ENCODE measurements at regions not wholly inside any gene's neighbourhood (a gene's known extent, or its start where the extent isn't known, plus 50 kb on each side); places are given as distances from the start of the nearest gene placed in this dataset.

DNA sequence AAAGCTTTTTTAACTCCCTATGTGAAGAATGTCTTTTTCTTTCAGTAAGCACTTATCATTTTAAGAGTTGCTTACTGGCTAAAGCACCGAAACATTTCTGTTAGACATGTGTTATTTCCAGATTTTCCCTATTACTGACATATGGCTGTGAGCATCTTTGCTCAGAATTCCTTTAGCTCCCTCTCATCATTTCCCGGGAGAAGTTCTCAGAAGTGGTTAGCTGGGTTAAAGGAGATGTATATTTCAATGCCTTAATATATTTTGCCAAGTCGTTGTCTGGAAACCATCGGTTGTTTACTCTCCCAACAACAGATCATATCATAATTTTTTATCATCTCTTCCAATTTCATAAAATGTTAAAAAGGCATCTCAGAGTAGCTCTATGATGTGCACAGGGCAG is 396.5 kb downstream of the OCA2 start:
- peaks cover 24% of the 10 kb centered on the region for H3K9me3 Mint-ChIP-seq
- no peak overlapping the region for H3K27ac Mint-ChIP-seq
- DNase-seq: no peak
- intact Hi-C loops (cut with micrococcal nuclease): no loop called here
- no peaks in the 10 kb centered on the region for H3K4me1 Mint-ChIP-seq
- H3K27me3 Mint-ChIP-seq: no peaks in the 10 kb centered on the region
- no peak overlapping the region for H3K4me3 Mint-ChIP-seq
- H3K36me3 Mint-ChIP-seq (ENCODE audit: low read depth): no peaks in the 10 kb centered on the region

DNA sequence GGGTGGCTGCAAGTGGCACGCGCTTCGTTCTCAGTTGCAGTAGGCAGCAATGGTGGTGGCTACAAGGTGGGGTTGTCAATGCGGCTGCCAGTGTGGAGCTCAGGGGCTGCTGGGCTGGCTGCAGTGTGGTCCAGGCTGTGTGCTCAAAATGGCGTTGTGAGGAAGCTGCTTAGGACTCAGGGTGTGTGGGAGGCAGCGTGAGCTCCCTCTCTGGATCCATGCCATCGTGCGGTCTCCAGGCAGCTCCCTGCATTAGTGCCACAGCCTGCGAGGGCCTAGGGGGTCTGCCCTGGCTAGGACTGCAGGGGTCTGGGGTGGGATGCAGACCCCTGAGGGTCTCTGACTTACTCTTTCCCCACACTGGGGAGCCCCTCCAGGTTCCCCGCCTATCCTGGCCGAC is 397.2 kb downstream of the OCA2 start:
- Mint-ChIP-seq H3K9me3 (peaks cover 21% of the 10 kb centered on the region), H3K4me1 (no peaks in the 10 kb centered on the region), H3K36me3 (ENCODE audit: low read depth) (no peaks in the 10 kb centered on the region), H3K4me3 (no peak overlapping the region), H3K27ac (no peak overlapping the region), H3K27me3 (no peaks in the 10 kb centered on the region)
- intact Hi-C loops (cut with micrococcal nuclease): no loop called here
- no peak for DNase-seq

DNA sequence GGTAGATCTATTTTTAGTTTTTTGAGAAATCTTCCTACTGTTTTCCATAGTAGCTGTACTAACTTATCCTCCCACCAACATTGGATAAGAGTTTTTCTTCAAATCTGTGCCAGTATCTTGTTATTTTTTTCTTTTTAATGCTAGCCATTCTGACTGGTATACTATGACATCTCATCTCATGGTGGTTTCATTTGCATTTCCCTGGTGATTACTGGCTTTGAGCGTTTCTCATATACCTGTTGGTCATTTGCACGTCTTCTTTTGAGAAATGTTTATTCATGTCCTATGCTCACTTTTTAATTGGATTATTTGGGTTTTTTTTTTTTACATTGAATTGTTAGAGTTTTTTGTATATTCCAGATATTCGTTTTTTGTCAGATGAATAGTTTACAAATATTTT is 398.1 kb downstream of the OCA2 start:
- no peak for DNase-seq
- Mint-ChIP-seq H3K4me3 (no peak overlapping the region), H3K27me3 (no peaks in the 10 kb centered on the region), H3K27ac (no peak overlapping the region), H3K4me1 (no peaks in the 10 kb centered on the region), H3K9me3 (peaks cover 24% of the 10 kb centered on the region), H3K36me3 (ENCODE audit: low read depth) (no peaks in the 10 kb centered on the region)
- intact Hi-C loops (cut with micrococcal nuclease): no loop called here

DNA sequence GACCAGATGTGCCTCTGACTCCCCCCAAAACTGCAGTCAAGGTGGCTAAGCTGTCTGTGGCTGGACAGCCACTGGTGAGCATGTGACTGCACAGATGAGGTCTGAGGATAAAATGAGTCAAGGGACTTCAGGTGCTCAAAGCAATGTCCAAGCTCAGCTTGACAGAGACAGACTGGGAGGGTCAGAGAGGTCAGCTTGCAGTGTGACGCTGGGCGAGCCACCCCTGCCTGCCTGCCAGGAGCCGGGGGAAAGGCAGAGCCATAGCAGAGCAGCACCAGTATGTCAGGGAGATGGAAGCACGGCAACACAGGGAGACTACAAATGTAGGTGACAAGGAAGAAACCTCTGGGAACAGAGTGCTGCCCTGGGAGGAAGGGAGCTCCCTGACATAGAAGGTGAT is 399.4 kb downstream of the OCA2 start:
- no peak overlapping the region for H3K4me3 Mint-ChIP-seq
- H3K36me3 Mint-ChIP-seq (ENCODE audit: low read depth): no peaks in the 10 kb centered on the region
- H3K27me3 Mint-ChIP-seq: no peaks in the 10 kb centered on the region
- peaks cover 21% of the 10 kb centered on the region for H3K9me3 Mint-ChIP-seq
- DNase-seq: no peak
- H3K27ac Mint-ChIP-seq: no peak overlapping the region
- intact Hi-C loops (cut with micrococcal nuclease): no loop called here
- no peaks in the 10 kb centered on the region for H3K4me1 Mint-ChIP-seq

DNA sequence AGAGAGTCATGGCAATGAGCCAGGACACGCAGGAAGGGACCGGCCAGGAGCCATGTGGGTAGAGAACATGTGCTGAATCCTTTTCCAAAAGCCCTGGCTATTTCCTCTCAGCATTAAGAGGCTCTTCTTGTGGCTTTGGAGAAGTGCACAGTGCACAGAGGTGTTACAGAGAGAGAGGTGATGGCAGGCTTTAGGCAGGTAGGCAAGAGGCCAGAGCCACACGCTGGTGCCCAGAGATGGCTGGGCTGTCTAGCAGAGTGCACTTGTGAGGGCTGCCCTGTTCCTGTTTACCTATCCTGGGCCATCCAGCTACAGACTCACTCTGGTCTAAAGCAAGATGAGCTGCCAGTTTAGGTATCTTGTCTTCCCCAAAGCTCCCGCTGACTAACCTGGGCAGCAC is 402.6 kb downstream of the OCA2 start:
- no peak overlapping the region for H3K4me3 Mint-ChIP-seq
- H3K27ac Mint-ChIP-seq: no peak overlapping the region
- no peaks in the 10 kb centered on the region for H3K36me3 Mint-ChIP-seq (ENCODE audit: low read depth)
- no peaks in the 10 kb centered on the region for H3K4me1 Mint-ChIP-seq
- no peak for DNase-seq
- peaks cover 7% of the 10 kb centered on the region for H3K9me3 Mint-ChIP-seq
- intact Hi-C loops (cut with micrococcal nuclease): no loop called here
- no peaks in the 10 kb centered on the region for H3K27me3 Mint-ChIP-seq

DNA sequence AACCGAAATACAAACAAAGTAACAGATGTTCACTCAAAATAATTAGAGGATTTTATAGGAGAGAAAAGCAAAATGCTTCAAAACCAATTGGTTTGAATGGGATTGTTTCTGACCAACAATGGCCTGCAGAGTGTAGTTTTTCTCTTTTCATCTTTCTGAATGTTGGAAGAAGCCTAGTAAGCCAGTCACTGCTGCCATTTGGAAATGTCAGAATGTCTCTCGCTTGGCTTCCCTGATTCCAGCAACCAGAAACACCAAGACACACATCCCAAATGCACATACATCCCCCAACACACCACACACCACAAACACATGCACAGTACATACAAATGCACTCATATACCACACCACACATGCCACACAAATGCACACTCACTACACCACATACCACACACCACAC is 403.4 kb downstream of the OCA2 start:
- H3K4me3 Mint-ChIP-seq: no peak overlapping the region
- H3K4me1 Mint-ChIP-seq: no peaks in the 10 kb centered on the region
- DNase-seq: no peak
- H3K27ac Mint-ChIP-seq: no peak overlapping the region
- no peaks in the 10 kb centered on the region for H3K36me3 Mint-ChIP-seq (ENCODE audit: low read depth)
- intact Hi-C loops (cut with micrococcal nuclease): no loop called here
- peaks cover 5% of the 10 kb centered on the region for H3K9me3 Mint-ChIP-seq
- H3K27me3 Mint-ChIP-seq: no peaks in the 10 kb centered on the region

DNA sequence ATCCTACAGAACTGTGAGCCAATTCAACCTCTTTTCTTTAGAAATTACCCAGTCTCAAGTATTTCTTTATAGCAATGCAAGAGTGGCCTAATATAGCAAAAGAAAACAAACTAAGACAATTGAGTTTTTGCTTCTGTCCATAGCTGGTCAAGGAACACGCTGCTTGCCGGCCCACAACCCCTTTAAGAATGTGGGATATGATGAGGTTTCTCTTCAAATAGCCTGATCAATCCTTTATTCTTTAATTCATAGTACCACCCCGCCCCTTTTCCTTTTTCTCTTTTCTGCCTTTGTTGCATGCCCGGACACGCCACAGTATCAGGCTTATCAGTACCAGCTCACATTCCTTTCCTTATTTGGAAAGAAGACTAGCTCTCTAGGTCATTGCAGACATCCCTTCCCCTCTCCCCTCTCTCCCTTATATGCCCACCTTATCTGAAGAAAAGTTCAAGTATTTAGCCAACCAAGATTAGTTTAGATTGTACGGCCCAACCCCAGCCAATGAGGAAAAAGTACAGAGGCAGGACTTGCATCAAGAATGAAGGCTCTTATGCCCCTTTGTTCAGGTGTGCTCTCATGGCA is 404.5 kb downstream of the OCA2 start:
- intact Hi-C loops (cut with micrococcal nuclease): no loop called here

DNA sequence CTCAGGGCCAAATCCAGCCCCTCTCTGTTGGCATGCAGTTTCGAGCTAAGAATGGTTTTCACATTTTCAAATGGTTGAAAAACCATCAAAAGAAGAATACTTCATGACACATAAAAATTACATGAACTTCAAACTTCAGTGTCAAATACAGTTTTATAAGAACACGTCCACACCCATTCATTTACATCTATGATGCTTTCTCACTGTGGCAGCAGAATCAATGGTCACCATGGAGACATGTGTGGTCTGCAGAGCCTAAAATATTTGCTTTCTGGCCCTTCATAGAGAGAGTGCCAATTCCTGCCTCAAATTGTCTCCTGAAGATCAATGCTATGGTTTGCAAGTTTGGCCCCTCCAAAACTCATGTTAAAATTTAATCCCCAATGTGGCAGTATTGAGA is 405.8 kb downstream of the OCA2 start:
- H3K4me3 Mint-ChIP-seq: no peak overlapping the region
- H3K4me1 Mint-ChIP-seq: no peaks in the 10 kb centered on the region
- H3K27ac Mint-ChIP-seq: no peak overlapping the region
- intact Hi-C loops (cut with micrococcal nuclease): no loop called here
- H3K36me3 Mint-ChIP-seq (ENCODE audit: low read depth): no peaks in the 10 kb centered on the region
- DNase-seq: no peak
- H3K27me3 Mint-ChIP-seq: no peaks in the 10 kb centered on the region
- peaks cover 10% of the 10 kb centered on the region for H3K9me3 Mint-ChIP-seq

More for the DNA sequence above, 404.5 kb downstream of the OCA2 start:
- no peaks in the 10 kb centered on the region for H3K4me1 Mint-ChIP-seq
- H3K4me3 Mint-ChIP-seq: no peak overlapping the region
- H3K27me3 Mint-ChIP-seq: no peaks in the 10 kb centered on the region
- no peak for DNase-seq
- H3K36me3 Mint-ChIP-seq (ENCODE audit: low read depth): no peaks in the 10 kb centered on the region
- H3K27ac Mint-ChIP-seq: no peak overlapping the region
- H3K9me3 Mint-ChIP-seq: peaks cover 6% of the 10 kb centered on the region

DNA sequence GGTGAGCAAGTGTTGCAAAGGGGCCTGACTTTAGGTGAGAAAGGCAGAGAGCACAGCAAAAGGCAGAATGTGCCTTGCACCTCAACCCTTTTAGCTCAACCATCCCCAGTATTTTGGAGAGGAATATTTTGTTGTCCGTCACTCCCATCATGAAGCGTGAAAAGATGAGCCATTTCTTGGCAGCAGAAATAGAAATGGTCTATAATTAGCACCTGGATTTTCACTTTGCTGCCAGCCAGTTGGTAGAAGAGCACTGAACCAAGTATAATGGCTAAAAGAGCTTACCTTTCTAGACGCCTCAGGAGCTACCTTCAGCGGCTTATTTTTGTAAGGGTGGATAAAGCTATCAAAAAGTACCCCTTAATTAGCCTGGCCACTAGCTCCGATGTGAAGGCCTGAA is 406.7 kb downstream of the OCA2 start:
- Mint-ChIP-seq H3K27ac (no peak overlapping the region), H3K36me3 (ENCODE audit: low read depth) (no peaks in the 10 kb centered on the region), H3K4me1 (no peaks in the 10 kb centered on the region), H3K27me3 (no peaks in the 10 kb centered on the region), H3K9me3 (peaks cover 10% of the 10 kb centered on the region), H3K4me3 (no peak overlapping the region)
- intact Hi-C loops (cut with micrococcal nuclease): no loop called here
- DNase-seq: no peak

DNA sequence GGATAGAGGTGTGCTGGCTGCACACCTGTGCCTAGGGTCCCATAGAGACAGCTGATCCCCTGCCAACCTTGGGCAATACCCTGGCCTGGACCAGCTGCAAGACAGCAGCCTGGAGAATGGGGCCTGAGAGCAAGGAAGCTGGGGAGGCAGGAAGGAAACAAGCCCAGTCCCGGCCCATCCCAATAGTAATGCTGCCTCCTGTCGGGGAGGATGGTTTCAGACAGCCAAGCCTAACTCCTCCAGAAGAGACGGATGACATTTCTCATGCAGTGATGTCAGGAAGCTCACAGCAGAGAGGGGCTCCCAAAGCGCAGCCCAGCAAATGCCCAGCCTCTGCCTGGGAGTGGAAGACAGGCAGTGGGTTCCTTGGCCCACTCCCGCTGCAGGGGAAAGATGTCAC is 408.8 kb downstream of the OCA2 start:
- H3K9me3 Mint-ChIP-seq: peaks cover 6% of the 10 kb centered on the region
- H3K4me3 Mint-ChIP-seq: no peak overlapping the region
- H3K4me1 Mint-ChIP-seq: no peaks in the 10 kb centered on the region
- intact Hi-C loops (cut with micrococcal nuclease): no loop called here
- DNase-seq: no peak
- H3K27ac Mint-ChIP-seq: no peak overlapping the region
- H3K36me3 Mint-ChIP-seq (ENCODE audit: low read depth): no peaks in the 10 kb centered on the region
- no peaks in the 10 kb centered on the region for H3K27me3 Mint-ChIP-seq

DNA sequence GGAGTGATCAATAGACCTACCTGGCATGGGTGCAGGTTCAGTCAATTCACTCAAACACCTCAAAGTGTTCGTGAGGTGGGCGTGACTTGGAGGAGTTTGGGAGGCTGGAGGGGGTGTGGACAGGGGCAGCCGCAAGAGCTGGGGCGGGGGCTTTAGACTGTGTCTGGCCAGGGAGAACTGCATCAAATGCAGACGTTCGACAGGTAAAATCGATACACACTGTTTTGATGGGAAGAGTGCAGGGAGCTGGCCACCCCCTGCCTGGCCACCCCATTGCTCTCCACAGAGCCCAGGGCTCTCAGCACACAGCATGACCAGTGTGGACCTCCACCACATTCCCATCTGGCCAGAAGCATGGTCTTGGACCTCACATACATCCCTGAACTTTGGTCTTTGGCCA is 412.1 kb downstream of the OCA2 start:
- Mint-ChIP-seq H3K36me3 (ENCODE audit: low read depth) (no peaks in the 10 kb centered on the region), H3K4me1 (no peaks in the 10 kb centered on the region), H3K27me3 (no peaks in the 10 kb centered on the region), H3K27ac (no peak overlapping the region), H3K4me3 (no peak overlapping the region), H3K9me3 (peaks cover 6% of the 10 kb centered on the region)
- no peak for DNase-seq
- intact Hi-C loops (cut with micrococcal nuclease): no loop called here

DNA sequence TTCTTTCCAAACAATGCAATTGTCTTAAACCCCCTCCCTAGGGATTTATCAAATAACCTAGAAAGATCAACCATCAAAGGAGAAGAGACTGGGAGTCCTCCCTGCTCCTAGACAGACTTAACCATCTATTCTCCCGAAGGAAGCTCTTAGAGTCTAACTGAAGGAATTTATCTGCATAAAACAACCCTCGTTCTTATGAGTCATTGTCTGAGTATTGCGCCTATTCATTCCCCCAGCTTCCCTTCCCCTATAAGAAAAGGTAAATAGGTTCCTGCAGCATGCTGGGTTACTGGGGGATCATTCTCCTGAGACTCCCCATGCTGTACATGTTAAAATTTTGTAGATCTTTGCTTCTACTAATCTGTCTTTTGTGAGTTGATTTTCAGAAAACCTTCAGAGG is 412.7 kb downstream of the OCA2 start:
- no peak for DNase-seq
- Mint-ChIP-seq H3K36me3 (ENCODE audit: low read depth) (no peaks in the 10 kb centered on the region), H3K9me3 (peaks cover 6% of the 10 kb centered on the region), H3K4me3 (no peak overlapping the region), H3K27ac (no peak overlapping the region), H3K4me1 (no peaks in the 10 kb centered on the region), H3K27me3 (no peaks in the 10 kb centered on the region)
- intact Hi-C loops (cut with micrococcal nuclease): no loop called here

DNA sequence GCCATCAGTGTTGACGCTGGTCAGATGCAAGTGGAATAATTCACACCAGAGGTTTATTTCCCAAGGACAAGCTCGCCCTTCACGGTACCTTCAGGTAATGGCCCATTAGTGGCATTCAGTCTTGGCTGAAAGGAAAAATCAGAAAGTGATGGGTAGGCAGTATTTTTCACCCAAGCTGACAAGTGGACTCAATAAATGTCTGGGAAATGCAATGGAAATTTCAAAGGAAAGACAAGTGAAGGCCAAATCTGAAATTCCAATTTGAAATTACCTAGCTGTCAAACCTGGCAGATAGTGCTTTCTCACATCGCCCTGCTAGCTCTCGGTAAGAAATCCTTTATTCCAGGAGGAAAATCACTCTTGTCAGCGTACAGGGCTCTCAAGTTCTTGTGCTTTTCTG is 413.5 kb downstream of the OCA2 start:
- intact Hi-C loops (cut with micrococcal nuclease): no loop called here
- Mint-ChIP-seq H3K27ac (no peak overlapping the region), H3K4me1 (no peaks in the 10 kb centered on the region)

DNA sequence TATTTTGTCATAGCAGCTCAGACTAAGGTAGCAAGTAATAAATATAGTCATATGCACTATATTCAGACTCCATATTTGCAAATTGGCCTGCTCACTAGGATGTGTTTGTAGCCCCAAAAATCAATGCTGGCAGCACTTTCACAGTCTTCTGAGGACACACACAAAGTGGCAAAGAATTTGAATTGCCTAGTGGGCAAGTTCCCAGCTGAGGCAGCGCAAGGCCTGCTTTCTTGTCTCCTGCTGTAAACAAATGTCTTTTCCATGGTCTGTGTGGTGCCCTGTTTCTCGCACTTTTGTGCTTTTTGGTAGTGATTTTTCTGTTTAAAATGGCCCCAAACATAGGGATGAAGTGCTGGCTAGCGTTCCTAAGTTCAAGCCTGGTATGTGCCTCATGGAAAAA is 416.0 kb downstream of the OCA2 start:
- peaks cover 3% of the 10 kb centered on the region for H3K9me3 Mint-ChIP-seq
- no peak overlapping the region for H3K27ac Mint-ChIP-seq
- no peak overlapping the region for H3K4me3 Mint-ChIP-seq
- no peaks in the 10 kb centered on the region for H3K27me3 Mint-ChIP-seq
- intact Hi-C loops (cut with micrococcal nuclease): no loop called here
- H3K36me3 Mint-ChIP-seq (ENCODE audit: low read depth): no peaks in the 10 kb centered on the region
- DNase-seq: no peak
- no peaks in the 10 kb centered on the region for H3K4me1 Mint-ChIP-seq

More for the DNA sequence above, 413.5 kb downstream of the OCA2 start:
- H3K27me3 Mint-ChIP-seq: no peaks in the 10 kb centered on the region
- H3K4me3 Mint-ChIP-seq: no peak overlapping the region
- no peak for DNase-seq
- no peaks in the 10 kb centered on the region for H3K36me3 Mint-ChIP-seq (ENCODE audit: low read depth)
- H3K9me3 Mint-ChIP-seq: peaks cover 4% of the 10 kb centered on the region

DNA sequence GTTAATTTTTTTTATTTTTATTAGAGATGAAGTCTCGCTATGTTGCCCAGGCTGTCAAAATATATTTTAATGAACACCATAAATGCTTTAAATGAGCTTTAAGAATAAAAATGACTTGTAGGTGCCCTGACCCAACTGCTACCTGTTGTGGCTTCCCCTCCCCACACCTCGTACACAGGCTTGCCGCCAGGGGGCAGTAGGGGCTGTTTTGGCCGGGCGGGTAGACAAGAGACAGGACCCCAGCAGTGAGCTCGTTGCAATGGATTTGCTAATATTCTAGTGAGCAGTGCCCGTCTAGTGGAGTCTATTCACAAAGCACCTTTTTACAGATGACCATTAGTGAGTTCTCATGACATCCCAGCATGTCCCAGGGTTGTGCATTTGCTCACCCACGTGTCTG is 418.1 kb downstream of the OCA2 start:
- DNase-seq: peak; percentile 55
- no peak overlapping the region for H3K4me3 Mint-ChIP-seq
- intact Hi-C loops (cut with micrococcal nuclease): no loop called here
- H3K27me3 Mint-ChIP-seq: no peaks in the 10 kb centered on the region
- no peaks in the 10 kb centered on the region for H3K36me3 Mint-ChIP-seq (ENCODE audit: low read depth)
- H3K27ac Mint-ChIP-seq: no peak overlapping the region
- no peaks in the 10 kb centered on the region for H3K4me1 Mint-ChIP-seq
- H3K9me3 Mint-ChIP-seq: peaks cover 3% of the 10 kb centered on the region
